ENCODE measurements at regions not wholly inside any gene's neighbourhood (a gene's known extent, or its start where the extent isn't known, plus 50 kb on each side); places are given as distances from the start of the nearest gene placed in this dataset.

GRCh38 chr11:8338138-8338537 lies 74.5 kb upstream of the LMO1 start:
- CTCF ChIA-PET, result interaction anchor here (1.1 kb wide), 1 partner anchor 225 kb away, joined by 3 read pairs; no protein-coding TSS in a partner anchor
- intact Hi-C loops (cut with micrococcal nuclease), result no loop called here

More at GRCh38 chr11:8338138-8338537, 74.5 kb upstream of the LMO1 start:
- Mint-ChIP-seq H3K4me3 (no peak overlapping the region), H3K9me3 (ENCODE audit: insufficient read depth) (no peaks in the 10 kb centered on the region), H3K27ac (no peak overlapping the region), H3K4me1 (peaks cover 22% of the 10 kb centered on the region), H3K27me3 (no peaks in the 10 kb centered on the region)
- H3K9me3 ChIP-seq (ENCODE audit: control extremely low read depth in 1 of 3, control insufficient read depth in 2 of 3, insufficient read depth in 1 of 3, low read length in 2 of 3), result no peaks in the 10 kb centered on the region
- no peaks in the 10 kb centered on the region for H4K20me1 ChIP-seq (ENCODE audit: control insufficient read depth, insufficient read depth, low read length, poor library complexity, severe bottlenecking)
- no peak overlapping the region for H3K27ac ChIP-seq (ENCODE audit: low read length in 2 of 2)
- no peaks in the 10 kb centered on the region for H3K27me3 ChIP-seq (replicated peaks in 1 of 4; ENCODE audit: control extremely low read depth in 1 of 4, control insufficient read depth in 3 of 4, insufficient read depth in 4 of 4, low read length in 3 of 4)
- no peak overlapping the region for H3K4me3 ChIP-seq (ENCODE audit: control extremely low read depth in 1 of 5, extremely low read depth in 1 of 5, insufficient read depth in 1 of 5, low read depth in 2 of 5, low read length in 4 of 5)
- peaks cover 9 to 25% of the 10 kb centered on the region in 2 donors for H3K4me1 ChIP-seq (ENCODE audit: control insufficient read depth in 2 of 2, insufficient read depth in 2 of 2, low read length in 2 of 2)
- DNase-seq (peak; percentile 43), ATAC-seq (ENCODE audit: low read depth) (no peak)
- H3K36me3 ChIP-seq (replicated peaks in 1 of 2; ENCODE audit: control extremely low read depth in 1 of 2, control insufficient read depth in 1 of 2, extremely low read depth in 1 of 2, insufficient read depth in 2 of 2, low read length in 1 of 2), result no peaks in the 10 kb centered on the region
- 48% methylated on average over 8 of the region's 8 CpGs for WGBS (ENCODE audit: insufficient coverage)
- no peak overlapping the region for H3K9ac ChIP-seq (ENCODE audit: low read length)
- no peak overlapping the region for H3K4me2 ChIP-seq (replicated peaks; ENCODE audit: low read depth, low read length, poor library complexity, severe bottlenecking)
- POLR2A ChIA-PET, result interaction anchor here (1.1 kb wide), 1 partner anchor 10 kb away, joined by 3 read pairs; no protein-coding TSS in a partner anchor
- no peaks in the 10 kb centered on the region for H3K79me2 ChIP-seq (ENCODE audit: control insufficient read depth, insufficient read depth, low read length)
- peak; percentile 55 for TF ChIP-seq CTCF (IDR thresholded peaks at IDR 0.05)
- no peak for TF ChIP-seq EZH2 (IDR thresholded peaks at IDR 0.05; ENCODE audit: borderline replicate concordance, insufficient read depth, low read depth, low read length, poor library complexity, severe bottlenecking)
- peak overlapping the region; percentile 11 for H2AFZ ChIP-seq (ENCODE audit: insufficient read depth, low read depth, low read length, poor library complexity, severe bottlenecking)

Data from B cell (primary cell).